OCI-M2 (cell line): ENCODE measurements at regions not wholly inside any gene's neighbourhood (a gene's known extent, or its start where the extent isn't known, plus 50 kb on each side); places are given as distances from the start of the nearest gene placed in this dataset.

Experiments used
- DNase-seq: peaks from one replicate; lab custom pipeline; 2025; ENCODE audit not compliant: unreplicated experiment; lab: John Stamatoyannopoulos, UW

- no peak for DNase-seq
These were observed 132.2 kb downstream of the OGFRL1 start for GRCh38 chr6:71420693-71421328.

GRCh38 chr6:71421611-71422010 lies 133.0 kb downstream of the OGFRL1 start:
- DNase-seq, result no peak

- DNase-seq, result no peak
These were observed 141.4 kb downstream of the OGFRL1 start for GRCh38 chr6:71430018-71430417.

- DNase-seq, result no peak
These were observed 144.8 kb downstream of the OGFRL1 start for GRCh38 chr6:71433441-71433840.

GRCh38 chr6:71444222-71444621 lies 155.6 kb downstream of the OGFRL1 start:
- DNase-seq, result no peak

- DNase-seq, result no peak
These were observed 157.4 kb downstream of the OGFRL1 start for GRCh38 chr6:71446057-71446456.

- DNase-seq, result no peak
These were observed 157.9 kb downstream of the OGFRL1 start for GRCh38 chr6:71446470-71446869.

- DNase-seq, result no peak
These were observed 164.2 kb downstream of the OGFRL1 start for GRCh38 chr6:71452697-71453370.

- no peak for DNase-seq
These were observed 164.7 kb downstream of the OGFRL1 start for GRCh38 chr6:71453371-71453706.

GRCh38 chr6:71454056-71454455 lies 165.4 kb downstream of the OGFRL1 start:
- no peak for DNase-seq

- DNase-seq, result no peak
These were observed 169.3 kb downstream of the OGFRL1 start for GRCh38 chr6:71457929-71458328.

- DNase-seq, result no peak
These were observed 170.6 kb downstream of the OGFRL1 start for GRCh38 chr6:71459162-71459561.

- DNase-seq, result no peak
These were observed 172.3 kb downstream of the OGFRL1 start for GRCh38 chr6:71460933-71461332.

GRCh38 chr6:71463061-71463460 lies 174.4 kb downstream of the OGFRL1 start:
- DNase-seq, result no peak

- DNase-seq, result no peak
These were observed 176.5 kb downstream of the OGFRL1 start for GRCh38 chr6:71465096-71465495.

- no peak for DNase-seq
These were observed 177.8 kb downstream of the OGFRL1 start for GRCh38 chr6:71466362-71466761.

- DNase-seq, result no peak
These were observed 179.4 kb downstream of the OGFRL1 start for GRCh38 chr6:71468038-71468437.

GRCh38 chr6:71468841-71469700 lies 180.5 kb downstream of the OGFRL1 start:
- no peak for DNase-seq

GRCh38 chr6:71471718-71472117 lies 183.1 kb downstream of the OGFRL1 start:
- no peak for DNase-seq

GRCh38 chr6:71473926-71474325 lies 185.3 kb downstream of the OGFRL1 start:
- no peak for DNase-seq

- DNase-seq, result no peak
These were observed 186.3 kb downstream of the OGFRL1 start for GRCh38 chr6:71474942-71475341.

- DNase-seq, result no peak
These were observed 187.8 kb downstream of the OGFRL1 start for GRCh38 chr6:71476371-71476770.
